HL-60 (cell line): ENCODE measurements at regions not wholly inside any gene's neighbourhood (a gene's known extent, or its start where the extent isn't known, plus 50 kb on each side); places are given as distances from the start of the nearest gene placed in this dataset.
"Not testable (repeated sequence)": the region's sequence is repeated elsewhere in the genome, so short reads cannot be mapped to it uniquely, and the experiment has no call there.

Experiments used
- CTCF ChIP-seq: IDR thresholded peaks from one replicate; pipeline ENCODE4 v1.5.1; 2011; ENCODE audit warnings: low read length, control low read depth, inconsistent platforms; ENCODE audit not compliant: insufficient read depth
- SPI1 ChIP-seq: IDR thresholded peaks from 2 replicates; pipeline ENCODE4 v1.6.1; 2012; ENCODE audit warnings: low read depth, mild to moderate bottlenecking, borderline replicate concordance

GRCh38 chr3:144907581-144907980, 936.0 kb downstream of the DIPK2A start:
- TF ChIP-seq CTCF, SPI1: not testable (repeated sequence)
